GM21526 (cell line): ENCODE measurements at regions not wholly inside any gene's neighbourhood (a gene's known extent, or its start where the extent isn't known, plus 50 kb on each side); places are given as distances from the start of the nearest gene placed in this dataset.

Experiments used
- ATAC-seq: cut with Tn5 transposase; IDR thresholded peaks from one replicate; pipeline ENCODE4 v1.9.1; 2021; ENCODE audit warnings: moderate library complexity; ENCODE audit not compliant: unreplicated experiment, low FRiP score

DNA sequence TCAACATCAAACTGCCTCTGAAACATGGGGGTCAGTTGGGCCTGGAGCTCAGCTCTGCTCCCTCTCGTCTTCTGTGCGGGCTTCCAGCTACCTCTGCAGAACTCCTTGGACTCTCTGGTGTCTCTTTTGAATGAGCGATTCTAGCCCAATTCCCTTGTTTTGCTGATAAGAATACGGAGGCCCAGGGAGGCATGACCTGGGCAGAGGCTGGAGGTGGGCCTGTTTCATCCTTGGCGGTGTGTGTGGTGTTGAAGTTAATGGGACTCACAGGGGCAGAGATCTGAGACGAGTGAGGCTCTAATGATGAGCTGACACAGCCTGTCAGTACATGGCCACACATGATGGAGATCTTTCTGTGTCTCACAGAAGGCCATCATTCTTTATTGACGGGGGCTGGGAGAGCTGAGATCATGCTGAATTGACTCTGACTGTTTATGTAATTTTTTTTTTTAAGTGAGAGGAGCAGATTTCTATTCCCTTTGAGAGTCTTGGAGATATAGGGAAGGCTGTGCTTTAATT is 134.5 kb downstream of the URB2 start:
- ATAC-seq: no peak

DNA sequence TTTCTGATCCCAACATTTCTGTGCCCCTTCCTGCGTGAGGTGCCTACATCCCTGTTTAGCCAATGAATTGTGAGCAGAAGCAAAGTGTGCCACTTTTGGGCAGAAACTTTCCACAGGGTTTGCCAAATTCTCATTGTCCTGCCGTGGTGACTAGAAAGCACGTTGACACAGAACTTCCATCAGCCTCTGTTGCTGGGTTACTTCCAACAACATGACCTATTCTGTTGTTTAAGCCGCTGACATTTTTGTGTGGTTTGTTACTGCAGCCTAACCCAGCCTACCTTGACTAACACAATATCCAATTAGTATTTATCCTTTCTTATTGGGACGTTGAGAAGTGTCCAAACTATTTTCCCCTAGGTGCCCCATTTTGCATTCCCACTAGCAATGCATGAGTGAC is 136.8 kb downstream of the URB2 start:
- ATAC-seq: no peak

DNA sequence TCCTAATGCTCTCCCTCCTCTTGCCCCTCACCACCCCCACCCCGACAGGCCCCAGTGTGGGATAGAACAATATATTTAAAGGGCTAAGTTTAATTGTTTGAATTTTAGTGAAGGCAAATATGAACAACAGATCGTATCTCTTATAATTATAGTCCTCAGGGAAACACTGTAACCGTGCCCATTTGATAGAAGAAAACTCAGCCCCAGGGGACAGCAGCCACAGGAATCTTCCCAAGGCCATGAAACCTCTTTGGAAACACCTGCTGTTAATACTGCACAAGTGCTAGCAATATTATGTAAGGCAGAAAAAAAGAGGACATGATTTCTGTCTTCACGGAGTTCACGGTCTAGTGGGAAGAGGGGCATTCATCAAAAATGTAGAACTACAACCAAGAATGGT is 142.2 kb downstream of the URB2 start:
- ATAC-seq: no peak

DNA sequence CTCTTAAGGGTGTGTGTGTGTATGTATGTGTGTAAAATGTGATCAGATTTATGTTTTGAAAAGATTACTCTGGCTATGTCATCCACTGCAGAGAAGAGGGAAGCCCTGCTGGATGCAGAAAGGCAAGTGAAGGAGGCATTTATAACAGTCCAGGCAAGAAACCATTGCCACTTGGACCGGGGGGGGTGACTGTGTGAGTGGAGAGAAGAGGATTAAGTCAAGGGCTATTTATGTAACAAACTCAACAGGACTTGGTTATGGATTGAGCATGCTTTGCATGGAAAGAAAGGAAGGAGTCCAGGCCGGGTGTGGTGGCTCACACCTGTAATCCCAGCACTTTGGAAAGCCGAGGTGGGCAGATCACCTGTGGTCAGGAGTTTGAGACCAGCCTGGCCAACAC is 143.0 kb downstream of the URB2 start:
- no peak for ATAC-seq

DNA sequence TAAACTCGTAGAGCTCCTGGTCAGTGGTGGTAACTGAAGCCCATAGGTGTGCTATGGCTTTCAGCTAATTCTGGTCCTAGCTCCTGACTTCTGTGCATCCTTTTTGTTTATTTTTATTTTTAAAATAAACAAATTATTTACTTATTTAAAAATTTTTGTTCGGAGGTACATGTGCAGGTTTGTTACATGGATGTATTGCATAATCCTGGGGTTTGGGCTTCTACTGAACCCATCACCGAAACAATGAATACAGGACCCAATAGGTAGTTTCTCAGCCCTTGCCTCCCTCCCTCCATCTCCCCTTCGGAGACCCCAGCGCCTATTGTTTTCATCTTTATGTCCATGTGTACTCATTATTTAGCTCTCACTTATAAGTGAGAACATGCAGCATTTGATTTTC is 143.8 kb downstream of the URB2 start:
- ATAC-seq: no peak

DNA sequence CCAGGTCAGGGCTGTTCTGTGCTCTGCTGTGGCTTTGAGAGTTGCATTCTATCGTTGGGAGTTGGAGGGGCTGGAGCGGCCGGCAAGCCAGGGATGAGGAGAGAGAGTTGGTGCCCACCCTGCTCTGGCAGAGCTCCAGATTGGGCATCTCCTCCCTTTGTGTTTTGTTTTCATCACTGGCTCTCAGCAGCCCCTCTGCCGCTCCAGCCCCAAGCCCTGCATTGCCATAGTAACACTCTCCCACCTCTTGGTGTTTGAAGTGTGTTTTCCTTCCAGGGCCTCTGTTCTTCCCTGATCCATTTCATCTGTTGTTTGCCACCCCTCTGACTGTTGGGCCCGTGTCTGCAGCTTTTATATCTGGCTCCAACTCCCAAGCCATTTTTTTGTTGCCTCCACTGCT is 152.7 kb downstream of the URB2 start:
- no peak for ATAC-seq

DNA sequence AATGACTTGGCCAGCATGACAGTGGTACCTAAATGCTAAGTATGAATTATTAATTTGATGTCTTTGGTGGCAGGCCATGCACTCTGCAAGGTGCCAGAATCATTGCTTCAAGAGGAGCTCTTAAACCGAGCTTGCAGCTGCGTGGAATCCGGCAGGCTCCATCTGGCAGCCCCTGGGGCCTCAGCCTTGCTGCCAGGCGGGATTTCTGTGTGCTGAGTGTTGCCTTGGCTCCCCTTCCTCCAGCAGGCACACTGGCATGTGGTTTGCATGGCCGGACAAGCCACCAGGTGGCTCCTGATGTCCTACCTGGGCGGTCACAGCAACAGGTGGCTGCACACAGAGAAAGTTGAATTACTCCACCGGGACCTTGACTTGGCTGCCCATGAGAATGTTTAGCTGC is 155.4 kb downstream of the URB2 start:
- ATAC-seq: no peak

DNA sequence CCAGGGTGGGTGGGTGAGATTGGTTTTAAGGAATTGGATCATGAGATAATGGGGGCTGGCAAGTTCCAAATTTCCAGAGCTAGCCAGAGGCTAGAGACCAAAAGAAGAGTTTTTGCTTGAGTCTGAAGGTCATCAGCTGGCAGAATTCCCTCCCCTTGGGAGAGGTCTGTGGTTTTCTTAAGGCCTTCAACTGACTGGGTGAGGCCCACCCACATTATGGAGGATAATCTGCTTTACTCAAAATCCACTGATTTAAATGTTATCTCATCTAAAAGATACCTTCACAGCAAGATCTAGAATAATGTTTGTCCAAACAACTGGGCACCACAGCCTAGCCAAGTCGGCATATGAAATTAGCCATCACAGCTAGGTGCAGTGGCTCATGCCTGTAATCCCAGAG is 156.4 kb downstream of the URB2 start:
- ATAC-seq: no peak

DNA sequence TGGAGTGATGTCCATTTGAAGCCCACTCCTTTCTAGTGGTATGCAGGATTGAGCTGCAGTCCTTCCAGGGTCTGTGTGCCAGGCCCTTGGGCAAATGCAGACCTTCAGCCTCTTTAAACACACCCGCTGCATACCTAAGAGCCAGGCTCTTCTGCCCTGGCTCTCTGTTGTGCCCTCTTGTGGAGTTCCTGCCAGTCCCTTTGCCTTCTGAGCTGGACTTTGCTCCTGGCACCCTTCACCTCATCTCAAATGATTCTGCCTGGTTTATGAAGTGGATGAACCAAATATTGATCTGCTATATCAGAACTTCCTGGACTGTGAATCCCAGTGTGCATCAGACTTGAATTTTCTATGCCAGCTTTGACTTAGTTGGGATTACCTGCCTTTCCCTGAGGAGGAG is 158.8 kb downstream of the URB2 start:
- no peak for ATAC-seq

DNA sequence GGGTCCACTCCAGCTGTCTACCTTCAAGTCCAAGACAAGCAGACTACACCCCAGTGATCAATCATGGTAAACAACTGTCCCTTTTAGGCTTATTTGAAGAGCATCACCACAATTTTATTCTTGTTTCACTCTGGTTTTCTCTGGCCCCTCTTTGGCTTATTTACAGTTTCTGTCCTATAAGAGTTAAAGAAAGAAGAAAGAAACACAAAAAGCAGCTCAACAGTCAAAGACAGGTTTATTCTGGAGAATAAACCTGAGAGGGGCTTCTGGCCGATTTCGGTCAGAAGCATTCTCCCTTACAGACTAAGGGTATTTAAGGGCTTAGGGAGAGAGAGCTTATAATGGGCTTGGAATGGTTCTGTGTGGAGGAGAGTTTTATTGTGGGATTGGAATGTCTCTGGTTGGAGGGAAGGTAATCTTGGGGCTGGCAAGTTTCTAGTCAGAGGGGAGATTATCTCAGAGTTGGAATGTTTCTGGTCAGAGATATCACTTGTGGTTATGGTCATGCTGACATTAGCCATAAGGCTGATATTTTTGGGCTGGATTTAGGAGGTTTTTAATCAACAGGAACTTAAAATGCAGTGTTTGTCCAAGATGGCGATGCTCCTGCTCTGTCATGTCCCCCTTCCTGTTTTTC is 161.0 kb downstream of the URB2 start:
- ATAC-seq: no peak

DNA sequence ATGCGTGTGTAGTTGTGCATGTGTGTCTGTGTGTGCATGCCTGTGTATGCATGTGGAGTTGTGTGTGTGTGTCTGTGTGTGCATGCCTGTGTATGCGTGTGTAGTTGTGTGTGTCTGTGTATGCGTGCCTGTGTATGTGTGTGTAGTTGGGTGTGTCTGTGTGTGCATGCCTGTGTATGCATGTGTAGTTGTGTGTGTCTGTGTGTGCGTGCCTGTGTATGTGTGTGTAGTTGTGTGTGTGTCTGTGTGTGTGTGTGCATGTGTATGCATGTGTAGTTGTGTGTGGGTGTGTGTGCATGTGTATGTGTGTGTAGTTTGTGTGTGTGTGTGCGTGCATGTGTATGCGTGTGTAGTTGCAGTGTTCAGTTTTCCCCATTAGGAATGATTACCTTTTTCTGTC is 162.0 kb downstream of the URB2 start:
- ATAC-seq: no peak

DNA sequence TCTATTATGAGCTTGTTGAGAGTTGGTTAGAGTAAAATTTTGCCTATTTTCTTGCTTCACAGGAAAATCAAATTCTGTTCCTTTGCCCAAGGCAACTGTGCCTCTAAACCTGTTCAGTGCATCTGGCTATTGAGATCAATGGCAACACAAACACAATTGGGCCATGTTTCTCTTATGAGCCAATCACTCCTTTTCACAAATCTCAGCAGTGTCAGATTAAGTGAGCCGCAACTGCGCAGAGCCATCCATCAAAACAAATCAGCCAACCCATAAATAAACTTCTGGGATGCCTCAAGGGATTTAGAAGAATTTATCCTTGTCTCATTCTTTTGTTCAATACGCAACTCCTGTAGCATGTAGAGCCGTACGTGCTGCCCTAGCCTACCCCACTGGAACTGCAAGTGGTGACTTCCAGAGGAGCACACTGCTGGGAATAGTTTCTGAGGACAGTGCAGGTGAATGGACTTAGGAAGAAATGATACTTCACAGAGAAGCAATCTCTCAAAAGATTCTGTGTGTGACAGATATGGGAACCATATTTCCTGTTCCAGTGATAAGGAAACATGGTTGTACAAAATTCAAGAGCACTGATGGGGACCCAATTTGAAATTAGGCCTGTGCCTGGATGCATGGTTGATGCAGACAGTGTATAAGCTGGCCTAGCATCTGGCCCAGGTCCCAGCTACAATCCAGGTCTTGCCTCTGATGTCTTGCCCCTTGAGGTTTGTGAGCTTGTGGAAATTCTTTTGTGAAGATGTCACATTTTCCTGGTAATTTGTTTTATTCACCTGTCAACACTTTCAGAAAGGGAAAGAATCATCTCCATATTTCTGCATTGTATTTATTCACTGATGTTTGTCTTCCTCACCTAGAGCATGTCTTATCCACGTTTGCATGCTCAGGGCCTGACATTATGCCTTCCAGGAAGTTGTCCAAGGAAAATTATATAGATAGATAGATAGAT is 166.2 kb downstream of the URB2 start:
- no peak for ATAC-seq

DNA sequence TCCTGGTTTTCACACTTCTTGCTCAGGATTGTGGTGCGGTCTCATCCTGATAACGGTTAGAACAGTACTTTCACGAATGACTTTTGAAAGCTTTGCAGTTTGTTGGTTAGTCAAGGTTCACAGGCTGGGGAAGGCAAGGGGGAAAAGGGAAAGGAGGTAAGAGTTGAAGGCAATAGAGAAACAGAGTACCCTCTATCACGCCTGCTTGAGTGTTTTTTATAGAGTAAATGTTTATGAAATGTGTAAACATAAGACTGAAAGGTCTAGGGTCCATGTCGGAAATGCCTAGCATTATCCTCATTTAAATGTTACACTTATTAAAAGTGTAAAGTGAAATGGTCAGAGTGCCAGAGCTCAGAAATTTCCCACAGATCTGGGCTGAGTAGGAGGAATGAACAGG is 167.4 kb downstream of the URB2 start:
- ATAC-seq: no peak

DNA sequence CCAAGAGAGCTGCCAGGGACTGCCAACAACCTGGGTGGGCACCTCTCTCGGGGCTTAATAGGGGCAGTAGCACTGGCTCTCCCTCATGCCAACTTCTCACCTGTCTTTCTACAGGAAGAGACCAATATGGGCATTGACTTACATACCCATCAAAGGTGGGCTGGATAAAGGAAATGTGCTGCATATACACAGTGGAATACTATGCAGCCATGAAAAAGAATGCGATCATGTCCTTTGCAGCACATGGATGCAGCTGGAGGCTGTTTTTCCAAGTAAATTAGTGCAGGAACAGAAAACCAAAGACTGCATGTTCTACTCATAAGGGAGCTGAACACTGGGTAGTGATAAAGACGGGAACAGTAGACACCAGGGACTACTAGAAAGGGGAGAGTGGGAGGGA is 172.5 kb downstream of the URB2 start:
- no peak for ATAC-seq

DNA sequence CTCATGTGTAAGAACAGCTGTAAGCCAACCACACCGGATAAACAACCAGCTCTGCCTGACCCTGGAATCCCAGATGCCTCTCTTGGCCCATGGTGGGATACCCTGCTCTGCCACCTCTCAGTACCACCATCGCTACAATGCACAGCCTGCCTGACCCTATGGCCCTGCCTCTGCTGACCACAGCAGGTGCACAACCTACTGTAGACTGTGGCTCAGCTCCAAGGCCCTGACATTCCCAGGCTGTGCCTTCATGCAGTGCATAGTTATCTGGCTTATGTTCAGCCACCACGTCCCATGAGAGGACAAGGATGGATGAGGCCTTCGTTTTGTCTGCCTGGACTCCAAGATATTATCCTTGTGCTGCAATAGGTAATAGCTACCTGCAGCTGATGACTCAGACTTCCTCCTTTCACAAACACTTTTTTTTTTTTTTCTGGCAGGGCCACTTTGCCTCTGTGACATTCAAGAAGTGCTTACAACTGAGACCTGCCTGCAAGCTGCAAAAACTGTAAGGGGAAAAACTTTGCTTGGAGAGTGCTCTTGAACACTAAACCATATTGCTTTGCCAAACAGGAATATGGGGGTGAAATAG is 177.7 kb downstream of the URB2 start:
- no peak for ATAC-seq

DNA sequence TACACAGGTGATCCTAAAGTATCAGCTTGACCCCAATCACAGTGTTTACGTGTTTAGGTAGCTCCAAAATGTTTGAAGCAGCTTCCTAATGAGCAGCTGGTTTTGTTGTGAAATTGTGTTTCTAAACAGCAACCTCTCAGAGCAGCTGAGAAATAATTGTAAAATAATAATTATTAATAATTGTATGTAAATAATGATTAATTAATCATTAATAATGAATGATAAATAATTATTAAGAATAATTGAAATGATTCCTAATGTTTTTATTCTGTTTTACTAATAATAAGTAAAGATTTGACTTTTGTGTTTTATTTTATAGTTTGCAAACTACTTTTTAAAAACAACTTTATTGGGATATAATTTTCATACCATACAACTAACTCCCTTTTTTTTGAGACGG is 182.2 kb downstream of the URB2 start:
- no peak for ATAC-seq

DNA sequence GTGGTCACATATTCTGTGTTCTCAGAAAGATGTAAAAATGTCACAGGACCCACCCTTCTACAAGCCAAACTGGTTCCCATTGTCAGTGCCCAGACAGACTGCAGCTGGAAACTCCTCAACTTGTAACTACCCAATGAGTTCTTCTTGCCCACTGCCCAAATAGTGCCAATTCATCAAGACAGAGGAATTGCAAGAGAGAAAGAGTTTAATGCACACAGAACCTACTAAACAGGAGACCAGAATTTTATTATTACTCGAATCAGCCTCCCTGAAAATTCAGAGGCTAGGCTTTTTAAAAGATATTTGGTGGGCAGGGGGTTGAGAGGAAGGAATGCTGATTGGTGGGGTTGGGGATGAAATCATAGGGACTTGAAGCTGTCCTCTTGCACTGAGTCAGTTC is 184.1 kb downstream of the URB2 start:
- no peak for ATAC-seq

DNA sequence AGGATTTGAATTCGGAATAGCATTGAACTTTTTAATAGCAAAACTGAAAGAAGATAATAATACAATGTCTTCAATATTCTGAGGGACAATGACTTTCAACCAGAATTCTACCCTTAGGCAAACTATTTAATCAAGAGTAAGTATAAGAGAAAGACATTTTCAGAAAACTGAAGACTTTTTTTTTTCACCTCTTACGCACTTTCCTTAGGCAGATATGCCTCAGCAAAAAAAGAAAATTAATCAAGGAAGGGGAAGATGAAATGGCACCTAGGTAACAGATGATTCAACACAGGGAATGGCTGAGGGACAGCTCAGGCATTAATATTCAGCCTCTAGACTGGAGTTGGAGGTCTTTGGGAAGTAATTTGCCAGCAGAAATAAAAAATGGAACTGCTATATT is 184.9 kb downstream of the URB2 start:
- no peak for ATAC-seq

DNA sequence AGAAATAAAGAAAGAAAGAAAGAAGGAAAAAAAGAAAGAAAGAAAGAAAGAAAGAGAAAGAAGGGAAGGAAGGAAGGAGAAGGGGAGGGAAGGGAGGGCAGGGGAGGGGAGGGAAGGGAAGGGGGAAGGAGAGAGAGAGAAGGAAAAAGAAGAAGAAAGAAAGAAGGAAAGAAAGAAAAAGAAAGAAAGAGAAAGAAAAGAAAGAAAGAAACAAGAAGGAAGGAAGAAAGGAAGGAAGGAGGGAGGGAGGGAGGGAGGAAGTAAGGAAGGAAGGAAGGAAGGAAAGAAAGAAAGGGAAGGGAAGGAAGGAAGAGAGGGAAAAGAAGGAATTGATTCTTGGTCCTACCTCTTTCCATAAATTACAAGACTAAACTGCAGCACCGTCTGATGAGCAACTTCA is 186.1 kb downstream of the URB2 start:
- ATAC-seq: no peak

DNA sequence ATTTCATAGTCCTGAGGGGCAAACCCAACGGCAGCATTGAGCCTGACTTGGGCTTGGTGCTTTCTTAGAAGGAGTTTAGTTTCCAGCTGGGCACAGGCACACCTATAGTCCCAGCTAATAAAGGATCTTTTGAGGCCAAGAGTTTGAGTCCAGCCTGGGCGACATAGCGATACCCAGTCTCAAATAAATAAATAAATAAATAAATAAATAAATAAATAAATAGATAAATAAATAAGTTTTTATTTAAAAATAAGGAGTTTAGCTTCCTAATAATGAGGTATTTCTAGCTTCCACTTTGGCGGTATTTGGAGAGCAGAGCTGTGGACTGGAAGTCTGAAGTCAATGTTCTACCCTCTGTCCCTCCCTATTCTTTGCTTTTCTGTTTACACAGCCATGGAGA is 186.6 kb downstream of the URB2 start:
- no peak for ATAC-seq

DNA sequence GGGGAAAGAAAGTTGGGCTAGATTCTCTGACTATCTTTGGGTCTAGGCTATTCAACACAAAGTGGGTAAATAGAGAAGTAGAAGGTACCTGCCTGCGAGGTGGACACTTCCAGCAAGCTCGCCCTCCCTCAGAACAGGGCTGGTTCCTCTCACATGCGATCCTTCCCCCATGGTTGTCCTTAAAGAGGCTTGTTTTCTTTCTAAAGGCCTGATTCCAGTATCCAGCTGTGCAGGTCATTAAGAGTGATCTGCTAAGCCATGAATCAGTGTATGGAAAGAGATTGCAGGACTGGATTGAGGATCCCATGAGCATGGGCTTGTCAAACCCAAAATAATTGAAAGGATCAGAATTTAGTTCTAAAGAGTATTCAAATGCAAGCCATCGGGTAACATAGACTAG is 189.0 kb downstream of the URB2 start:
- ATAC-seq: no peak

DNA sequence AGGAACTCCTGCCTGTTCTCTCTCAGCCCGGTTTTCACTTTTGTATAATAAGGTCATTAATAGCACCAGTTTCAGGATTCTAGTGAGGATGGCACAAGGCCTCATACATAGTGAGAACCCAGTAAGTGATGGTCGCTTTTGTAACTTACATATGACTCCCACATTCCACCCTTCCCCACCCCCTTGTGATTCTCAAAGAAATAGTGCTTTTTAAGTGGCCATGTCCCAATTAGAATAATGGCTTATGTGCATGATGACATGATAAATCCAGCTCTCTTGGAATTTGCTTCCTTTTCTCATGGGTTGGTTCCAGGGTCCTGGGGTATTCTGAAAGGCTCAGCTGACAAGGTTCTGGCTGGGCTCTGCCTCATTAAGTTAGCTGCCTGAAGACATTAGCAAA is 189.9 kb downstream of the URB2 start:
- no peak for ATAC-seq
